ENCODE measurements at regions not wholly inside any gene's neighbourhood (a gene's known extent, or its start where the extent isn't known, plus 50 kb on each side); places are given as distances from the start of the nearest gene placed in this dataset.

DNA sequence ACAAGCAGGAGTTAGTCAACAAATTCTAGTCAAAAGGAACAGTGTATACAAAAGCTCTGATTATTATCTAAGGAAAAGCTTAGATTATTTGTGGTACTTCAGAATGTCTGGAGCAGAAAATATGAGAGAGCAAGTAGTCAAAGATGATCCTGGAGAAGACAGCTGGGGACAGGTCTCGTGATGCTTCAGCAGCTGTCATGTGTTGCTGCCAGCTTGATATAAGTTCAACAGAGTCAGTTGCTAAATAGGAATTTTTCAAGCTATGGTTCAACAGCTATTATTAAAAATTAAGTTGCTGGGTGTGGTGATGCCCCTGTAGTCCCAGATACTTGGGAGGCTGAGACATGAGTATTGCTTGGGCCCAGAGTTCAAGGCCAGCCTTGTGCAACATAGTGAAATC, 240.0 kb upstream of the RHOBTB1 start:
- TF ChIP-seq, protein P1, sequence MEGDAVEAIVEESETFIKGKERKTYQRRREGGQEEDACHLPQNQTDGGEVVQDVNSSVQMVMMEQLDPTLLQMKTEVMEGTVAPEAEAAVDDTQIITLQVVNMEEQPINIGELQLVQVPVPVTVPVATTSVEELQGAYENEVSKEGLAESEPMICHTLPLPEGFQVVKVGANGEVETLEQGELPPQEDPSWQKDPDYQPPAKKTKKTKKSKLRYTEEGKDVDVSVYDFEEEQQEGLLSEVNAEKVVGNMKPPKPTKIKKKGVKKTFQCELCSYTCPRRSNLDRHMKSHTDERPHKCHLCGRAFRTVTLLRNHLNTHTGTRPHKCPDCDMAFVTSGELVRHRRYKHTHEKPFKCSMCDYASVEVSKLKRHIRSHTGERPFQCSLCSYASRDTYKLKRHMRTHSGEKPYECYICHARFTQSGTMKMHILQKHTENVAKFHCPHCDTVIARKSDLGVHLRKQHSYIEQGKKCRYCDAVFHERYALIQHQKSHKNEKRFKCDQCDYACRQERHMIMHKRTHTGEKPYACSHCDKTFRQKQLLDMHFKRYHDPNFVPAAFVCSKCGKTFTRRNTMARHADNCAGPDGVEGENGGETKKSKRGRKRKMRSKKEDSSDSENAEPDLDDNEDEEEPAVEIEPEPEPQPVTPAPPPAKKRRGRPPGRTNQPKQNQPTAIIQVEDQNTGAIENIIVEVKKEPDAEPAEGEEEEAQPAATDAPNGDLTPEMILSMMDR (IDR thresholded peaks at IDR 0.05; ENCODE audit: borderline replicate concordance, control extremely low read depth, extremely low read depth, insufficient read depth, missing control alignments): no peak
- in situ Hi-C loops (cut with MboI; ENCODE audit: low sequenced_read_pairs, unreplicated experiment): no loop called here
- DNase-seq (ENCODE audit: low spot score): no peak

DNA sequence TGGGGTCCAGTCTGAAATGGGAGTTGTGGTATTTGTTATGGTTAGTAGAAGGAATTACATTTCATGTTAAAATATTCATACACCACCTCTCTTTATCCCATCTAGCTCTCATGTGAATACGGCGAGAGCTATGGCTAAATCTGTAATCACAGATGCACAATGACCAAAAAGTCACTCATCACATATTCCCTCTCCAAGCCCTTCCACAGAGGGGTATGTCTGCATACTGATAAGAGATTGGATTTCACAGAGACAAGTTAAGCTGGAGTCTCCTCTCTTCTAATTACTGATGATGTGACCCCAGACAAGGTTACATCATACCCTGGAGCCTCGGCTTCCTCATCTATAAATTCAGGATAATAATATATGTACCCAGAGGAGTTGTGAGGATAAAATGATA, 237.8 kb upstream of the RHOBTB1 start:
- TF ChIP-seq, protein P1 (IDR thresholded peaks at IDR 0.05; ENCODE audit: borderline replicate concordance, control extremely low read depth, extremely low read depth, insufficient read depth, missing control alignments): no peak
- DNase-seq (ENCODE audit: low spot score): no peak
- in situ Hi-C loops (cut with MboI; ENCODE audit: low sequenced_read_pairs, unreplicated experiment): no loop called here

- no peak for DNase-seq (ENCODE audit: low spot score)
- in situ Hi-C loops (cut with MboI; ENCODE audit: low sequenced_read_pairs, unreplicated experiment): no loop called here
- TF ChIP-seq, protein P1 (IDR thresholded peaks at IDR 0.05; ENCODE audit: borderline replicate concordance, control extremely low read depth, extremely low read depth, insufficient read depth, missing control alignments): no peak
These were observed 235.8 kb upstream of the RHOBTB1 start for GRCh38 chr10:61179771-61180170.

- DNase-seq (ENCODE audit: low spot score): no peak
- in situ Hi-C loops (cut with MboI; ENCODE audit: low sequenced_read_pairs, unreplicated experiment): no loop called here
- TF ChIP-seq, protein P1 (IDR thresholded peaks at IDR 0.05; ENCODE audit: borderline replicate concordance, control extremely low read depth, extremely low read depth, insufficient read depth, missing control alignments): no peak
These were observed 232.4 kb upstream of the RHOBTB1 start for GRCh38 chr10:61176424-61176823.

DNA sequence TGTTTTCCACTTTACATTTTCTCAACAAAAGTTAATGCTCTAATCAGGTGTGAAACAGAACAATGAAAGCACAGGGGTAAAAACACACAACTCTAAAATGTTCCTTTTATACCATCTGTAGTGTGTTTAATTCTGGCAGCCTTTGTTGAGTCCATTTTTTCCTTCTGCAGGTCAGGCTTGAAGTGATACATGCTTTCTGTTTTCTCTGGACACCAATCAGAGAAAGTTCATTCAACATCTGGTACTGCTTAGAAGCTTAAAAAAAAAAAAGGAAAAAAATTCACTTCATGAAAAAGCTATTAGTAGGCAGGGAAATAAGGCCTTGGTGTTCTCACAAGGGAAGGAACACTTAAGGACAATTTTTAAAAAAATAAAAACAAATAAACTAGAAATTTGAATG, 231.3 kb upstream of the RHOBTB1 start:
- in situ Hi-C loops (cut with MboI; ENCODE audit: low sequenced_read_pairs, unreplicated experiment): no loop called here
- DNase-seq (ENCODE audit: low spot score): no peak
- TF ChIP-seq, protein P1 (IDR thresholded peaks at IDR 0.05; ENCODE audit: borderline replicate concordance, control extremely low read depth, extremely low read depth, insufficient read depth, missing control alignments): no peak

GRCh38 chr10:61173450-61173849, 229.5 kb upstream of the RHOBTB1 start:
- in situ Hi-C loops (cut with MboI; ENCODE audit: low sequenced_read_pairs, unreplicated experiment): no loop called here
- DNase-seq (ENCODE audit: low spot score): no peak
- TF ChIP-seq, protein P1 (IDR thresholded peaks at IDR 0.05; ENCODE audit: borderline replicate concordance, control extremely low read depth, extremely low read depth, insufficient read depth, missing control alignments): no peak
